ENCODE measurements at regions not wholly inside any gene's neighbourhood (a gene's known extent, or its start where the extent isn't known, plus 50 kb on each side); places are given as distances from the start of the nearest gene placed in this dataset.

DNA sequence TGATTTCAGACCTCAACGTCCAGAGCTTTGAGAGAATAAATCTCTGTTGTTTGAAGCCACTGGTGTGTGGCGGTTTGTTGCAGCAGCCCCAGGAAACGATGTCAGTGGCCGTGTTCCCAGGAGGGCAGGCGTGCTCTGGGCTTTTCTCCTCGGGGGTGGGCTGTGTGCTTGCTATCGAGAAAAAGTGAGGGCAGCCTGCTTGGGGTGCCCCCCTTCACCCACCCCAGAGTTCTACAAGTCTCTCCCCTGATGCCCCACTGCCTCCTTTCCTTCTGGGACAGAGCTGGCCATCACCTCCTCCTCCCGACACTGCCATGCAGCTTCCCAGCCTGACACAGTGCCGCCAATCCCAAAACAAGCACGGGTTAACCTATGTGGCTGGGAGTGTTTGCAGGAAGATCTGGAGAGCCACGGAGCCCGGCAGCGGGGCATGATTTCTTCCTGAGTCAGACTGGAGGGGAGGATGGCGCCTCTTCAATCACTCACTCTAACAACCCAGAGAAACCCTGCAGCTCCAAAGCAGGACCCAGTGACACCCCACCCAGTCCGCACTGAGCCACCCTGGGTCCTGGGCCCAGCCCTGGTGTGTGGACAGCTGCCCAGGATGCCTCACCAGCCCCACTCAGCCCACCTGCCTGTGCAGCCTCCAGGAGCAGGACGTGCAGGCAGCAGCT, 213.7 kb upstream of the RAB6C start:
- H3K4me3 ChIP-seq (ENCODE audit: low read depth, low read length) = no peak overlapping the region
- TF ChIP-seq, protein P1, sequence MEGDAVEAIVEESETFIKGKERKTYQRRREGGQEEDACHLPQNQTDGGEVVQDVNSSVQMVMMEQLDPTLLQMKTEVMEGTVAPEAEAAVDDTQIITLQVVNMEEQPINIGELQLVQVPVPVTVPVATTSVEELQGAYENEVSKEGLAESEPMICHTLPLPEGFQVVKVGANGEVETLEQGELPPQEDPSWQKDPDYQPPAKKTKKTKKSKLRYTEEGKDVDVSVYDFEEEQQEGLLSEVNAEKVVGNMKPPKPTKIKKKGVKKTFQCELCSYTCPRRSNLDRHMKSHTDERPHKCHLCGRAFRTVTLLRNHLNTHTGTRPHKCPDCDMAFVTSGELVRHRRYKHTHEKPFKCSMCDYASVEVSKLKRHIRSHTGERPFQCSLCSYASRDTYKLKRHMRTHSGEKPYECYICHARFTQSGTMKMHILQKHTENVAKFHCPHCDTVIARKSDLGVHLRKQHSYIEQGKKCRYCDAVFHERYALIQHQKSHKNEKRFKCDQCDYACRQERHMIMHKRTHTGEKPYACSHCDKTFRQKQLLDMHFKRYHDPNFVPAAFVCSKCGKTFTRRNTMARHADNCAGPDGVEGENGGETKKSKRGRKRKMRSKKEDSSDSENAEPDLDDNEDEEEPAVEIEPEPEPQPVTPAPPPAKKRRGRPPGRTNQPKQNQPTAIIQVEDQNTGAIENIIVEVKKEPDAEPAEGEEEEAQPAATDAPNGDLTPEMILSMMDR (IDR thresholded peaks at IDR 0.05; ENCODE audit: low read depth, low read length) = no peak
- in situ Hi-C loops (cut with HindIII; ENCODE audit: low sequenced_read_pairs) = no loop called here
- no peak for DNase-seq (ENCODE audit: low read depth, low spot score)

- no peak overlapping the region for H3K4me3 ChIP-seq (ENCODE audit: low read depth, low read length)
- TF ChIP-seq, protein P1 (IDR thresholded peaks at IDR 0.05; ENCODE audit: low read depth, low read length) = no peak
- DNase-seq (ENCODE audit: low read depth, low spot score) = no peak
- in situ Hi-C loops (cut with HindIII; ENCODE audit: low sequenced_read_pairs) = no loop called here
These were observed 213.0 kb upstream of the RAB6C start for GRCh38 chr2:129766374-129766993.

- DNase-seq (ENCODE audit: low read depth, low spot score) = no peak
- H3K4me3 ChIP-seq (ENCODE audit: low read depth, low read length) = no peak overlapping the region
- in situ Hi-C loops (cut with HindIII; ENCODE audit: low sequenced_read_pairs) = no loop called here
- TF ChIP-seq, protein P1 (IDR thresholded peaks at IDR 0.05; ENCODE audit: low read depth, low read length) = no peak
These were observed 212.0 kb upstream of the RAB6C start for GRCh38 chr2:129767346-129768035.

- DNase-seq (ENCODE audit: low read depth, low spot score) = no peak
- in situ Hi-C loops (cut with HindIII; ENCODE audit: low sequenced_read_pairs) = no loop called here
- H3K4me3 ChIP-seq (ENCODE audit: low read depth, low read length) = no peak overlapping the region
- TF ChIP-seq, protein P1 (IDR thresholded peaks at IDR 0.05; ENCODE audit: low read depth, low read length) = no peak
These were observed 211.5 kb upstream of the RAB6C start for GRCh38 chr2:129768036-129768386.

- no peak for DNase-seq (ENCODE audit: low read depth, low spot score)
- H3K4me3 ChIP-seq (ENCODE audit: low read depth, low read length) = no peak overlapping the region
- in situ Hi-C loops (cut with HindIII; ENCODE audit: low sequenced_read_pairs) = no loop called here
- TF ChIP-seq, protein P1 (IDR thresholded peaks at IDR 0.05; ENCODE audit: low read depth, low read length) = no peak
These were observed 210.8 kb upstream of the RAB6C start for GRCh38 chr2:129768485-129769184.

- in situ Hi-C loops (cut with HindIII; ENCODE audit: low sequenced_read_pairs) = no loop called here
- H3K4me3 ChIP-seq (ENCODE audit: low read depth, low read length) = no peak overlapping the region
- DNase-seq (ENCODE audit: low read depth, low spot score) = no peak
- TF ChIP-seq, protein P1 (IDR thresholded peaks at IDR 0.05; ENCODE audit: low read depth, low read length) = no peak
These were observed 210.1 kb upstream of the RAB6C start for GRCh38 chr2:129769185-129769991.
